WTC11 (cell line): ENCODE measurements at regions not wholly inside any gene's neighbourhood (a gene's known extent, or its start where the extent isn't known, plus 50 kb on each side); places are given as distances from the start of the nearest gene placed in this dataset.

Experiments used
- ATAC-seq: fragments of 200-7000 bp; cut with Tn5 transposase; 2 replicates; pipeline ENCODE4 v1.10.0; 2021; ENCODE audit warnings: mild to moderate bottlenecking, moderate library complexity
- CTCF ChIA-PET: fragments of 300-600 bp; sonication (Branson Sonifier 250); formaldehyde crosslinking; loops from one replicate; lab custom pipeline; 2021; ENCODE audit warnings: antibody characterized with exemption; lab: Charles Lee
- POLR2A ChIA-PET: fragments of 350-600 bp; sonication (Branson Sonifier 250); formaldehyde crosslinking; loops from one replicate; lab custom pipeline; 2021; ENCODE audit warnings: antibody characterized with exemption; lab: Charles Lee
- DNase-seq: peaks from one replicate; pipeline ENCODE4 v3.0.0; 2021; ENCODE audit warnings: low spot score
- H3K27ac Mint-ChIP-seq: 2 replicates; pipeline ENCODE4 v1.8.0; 2021; ENCODE audit warnings: mixed read lengths
- H3K27me3 Mint-ChIP-seq: 2 replicates; pipeline ENCODE4 v1.8.0; 2021; ENCODE audit warnings: low read depth, mild to moderate bottlenecking, moderate library complexity, mixed read lengths
- H3K36me3 Mint-ChIP-seq: 2 replicates; pipeline ENCODE4 v1.8.0; 2021; ENCODE audit warnings: mixed read lengths
- H3K4me1 Mint-ChIP-seq: 2 replicates; pipeline ENCODE4 v1.8.0; 2022; ENCODE audit warnings: mixed read lengths
- H3K4me3 Mint-ChIP-seq: 2 replicates; pipeline ENCODE4 v1.8.0; 2021; ENCODE audit warnings: mild to moderate bottlenecking, moderate library complexity, mixed read lengths
- H3K9me3 Mint-ChIP-seq: 2 replicates; pipeline ENCODE4 v1.8.0; 2021; ENCODE audit warnings: mixed read lengths
- CREB1 ChIP-seq: sonication (generic); formaldehyde crosslinking; IDR thresholded peaks from 2 replicates; pipeline ENCODE4 v1.8.0; 2023; ENCODE audit warnings: mild to moderate bottlenecking, missing genetic modification reagents
- EMX1 ChIP-seq: fragments of 250-450 bp; sonication (Bioruptor Pico); IDR thresholded peaks from 2 replicates; pipeline ENCODE4 v1.8.0; 2021; ENCODE audit warnings: mild to moderate bottlenecking
- FOXJ3 ChIP-seq: sonication (generic); formaldehyde crosslinking; IDR thresholded peaks from 2 replicates; pipeline ENCODE4 v1.9.0; 2021; ENCODE audit warnings: missing genetic modification reagents, mild to moderate bottlenecking, borderline replicate concordance
- GRHL2 ChIP-seq: fragments of 250-450 bp; sonication (Bioruptor Pico); IDR thresholded peaks from 2 replicates; pipeline ENCODE4 v1.8.0; 2022; ENCODE audit warnings: mild to moderate bottlenecking, moderate library complexity; ENCODE audit not compliant: insufficient replicate concordance, severe bottlenecking
- JAZF1 ChIP-seq: fragments of 250-450 bp; sonication (Bioruptor Pico); IDR thresholded peaks from 2 replicates; pipeline ENCODE4 v1.9.0; 2021; ENCODE audit warnings: moderate library complexity, mild to moderate bottlenecking, inconsistent platforms
- MXD4 ChIP-seq: fragments of 250-450 bp; sonication (Bioruptor Pico); IDR thresholded peaks from 2 replicates; pipeline ENCODE4 v1.8.0; 2021; ENCODE audit warnings: mild to moderate bottlenecking, moderate library complexity, borderline replicate concordance
- NFATC4 ChIP-seq: fragments of 250-450 bp; sonication (Bioruptor Pico); IDR thresholded peaks from 2 replicates; pipeline ENCODE4 v1.9.0; 2021; ENCODE audit warnings: mild to moderate bottlenecking
- NR2C2 ChIP-seq: sonication (generic); formaldehyde crosslinking; IDR thresholded peaks from 2 replicates; pipeline ENCODE4 v1.8.0; 2022; ENCODE audit warnings: mild to moderate bottlenecking, missing genetic modification reagents
- PREB ChIP-seq: sonication (generic); formaldehyde crosslinking; IDR thresholded peaks from 2 replicates; pipeline ENCODE4 v1.8.1; 2022; ENCODE audit warnings: mild to moderate bottlenecking, missing genetic modification reagents, moderate library complexity, borderline replicate concordance
- RELA ChIP-seq: sonication (generic); formaldehyde crosslinking; IDR thresholded peaks from 2 replicates; pipeline ENCODE4 v1.8.1; 2022; ENCODE audit warnings: missing genetic modification reagents, mild to moderate bottlenecking, borderline replicate concordance
- SMAD3 ChIP-seq: sonication (generic); formaldehyde crosslinking; IDR thresholded peaks from 2 replicates; pipeline ENCODE4 v1.8.0; 2022; ENCODE audit warnings: missing genetic modification reagents, mild to moderate bottlenecking, borderline replicate concordance
- SOX15 ChIP-seq: fragments of 250-450 bp; sonication (Bioruptor Pico); IDR thresholded peaks from 2 replicates; pipeline ENCODE4 v1.9.0; 2021; ENCODE audit warnings: mild to moderate bottlenecking
- SP1 ChIP-seq: sonication (generic); formaldehyde crosslinking; conservative IDR thresholded peaks from 2 replicates; pipeline ENCODE4 v1.8.1; 2022; ENCODE audit warnings: missing genetic modification reagents
- ZMAT4 ChIP-seq: fragments of 250-450 bp; sonication (Bioruptor Pico); IDR thresholded peaks from 2 replicates; pipeline ENCODE4 v1.9.0; 2021; ENCODE audit warnings: mild to moderate bottlenecking
- ZNF219 ChIP-seq: sonication (generic); formaldehyde crosslinking; IDR thresholded peaks from 2 replicates; pipeline ENCODE4 v1.8.0; 2023; ENCODE audit warnings: missing genetic modification reagents, mild to moderate bottlenecking, borderline replicate concordance
- ZNF416 ChIP-seq: fragments of 250-450 bp; sonication (Bioruptor Pico); IDR thresholded peaks from 2 replicates; pipeline ENCODE4 v1.9.0; 2021; ENCODE audit warnings: mild to moderate bottlenecking, inconsistent platforms
- ZNF423 ChIP-seq: fragments of 250-450 bp; sonication (Bioruptor Pico); IDR thresholded peaks from 2 replicates; pipeline ENCODE4 v2.1.2; 2022; ENCODE audit warnings: mild to moderate bottlenecking, moderate library complexity
- ZNF425 ChIP-seq: fragments of 250-450 bp; sonication (Bioruptor Pico); conservative IDR thresholded peaks from 2 replicates; pipeline ENCODE4 v1.9.0; 2021; ENCODE audit warnings: mild to moderate bottlenecking
- ZNF671 ChIP-seq: fragments of 250-450 bp; sonication (Bioruptor Pico); IDR thresholded peaks from 2 replicates; pipeline ENCODE4 v1.8.0; 2021; ENCODE audit warnings: mild to moderate bottlenecking
- TF ChIP-seq, protein P1 (sequence below): sonication (generic); formaldehyde crosslinking; conservative IDR thresholded peaks from 2 replicates; pipeline ENCODE4 v1.8.1; 2022; ENCODE audit warnings: mild to moderate bottlenecking, missing genetic modification reagents

- ChIA-PET CTCF (no interaction called here), POLR2A (no interaction called here)
- DNase-seq (no peak), ATAC-seq (no peak)
- H3K36me3 Mint-ChIP-seq, result peaks cover 5% of the 10 kb centered on the region; the same call in 1 of the 2 replicates
- H3K27ac Mint-ChIP-seq, result no peak overlapping the region
- no peaks in the 10 kb centered on the region; the same call in 1 of the 2 replicates for H3K27me3 Mint-ChIP-seq
- H3K4me1 Mint-ChIP-seq, result no peaks in the 10 kb centered on the region
- no peak overlapping the region for H3K4me3 Mint-ChIP-seq
- TF ChIP-seq SP1 (CRISPR knock-in tag), result no peak
- no peak for TF ChIP-seq ZMAT4
- H3K9me3 Mint-ChIP-seq, result peaks cover 12% of the 10 kb centered on the region
These were observed 144.5 kb upstream of the RUNX3 start for GRCh38 chr1:25074351-25075227.

DNA sequence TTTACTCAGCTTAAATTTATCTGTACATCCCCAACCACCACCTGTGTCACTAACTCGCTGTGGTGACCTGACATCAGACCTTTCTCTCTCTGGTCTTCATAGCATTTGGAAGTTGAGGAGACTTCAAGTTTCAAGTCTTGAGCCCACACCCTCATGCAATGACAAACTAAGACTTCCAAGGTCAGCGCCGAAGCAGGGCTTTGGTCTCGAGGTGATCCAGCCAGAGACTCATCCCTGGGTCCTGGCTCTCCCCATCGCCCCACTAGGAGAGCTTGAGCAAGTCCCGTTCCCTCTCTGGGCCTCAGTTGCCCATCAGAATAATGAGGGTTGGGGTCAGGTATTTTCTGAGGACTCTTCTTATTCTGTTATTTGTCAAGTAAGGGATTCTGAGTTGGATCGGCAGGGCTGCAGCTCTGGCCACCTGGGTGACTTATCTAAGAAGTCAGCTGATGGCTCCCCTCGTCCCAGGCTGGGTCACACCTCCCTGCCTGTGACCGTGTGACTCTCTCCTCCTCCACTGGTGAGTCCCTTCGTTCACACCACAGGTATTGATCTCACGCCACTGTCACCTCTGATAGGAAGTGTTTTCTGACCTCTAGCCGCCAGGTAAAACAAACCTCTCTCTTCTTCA is 143.7 kb upstream of the RUNX3 start:
- TF ChIP-seq NR2C2 (CRISPR knock-in tag), result no peak
- no peak for TF ChIP-seq ZNF671 (CRISPR knock-in tag)
- no peak for TF ChIP-seq EMX1 (CRISPR knock-in tag)
- TF ChIP-seq ZNF423 (CRISPR knock-in tag), result no peak
- no peak for TF ChIP-seq CREB1 (CRISPR knock-in tag)
- TF ChIP-seq, all 79 proteins: peak for 0
- DNase-seq, result no peak
- H3K9me3 Mint-ChIP-seq, result peaks cover 12% of the 10 kb centered on the region
- ChIA-PET POLR2A (no interaction called here), CTCF (no interaction called here)
- H3K27ac Mint-ChIP-seq, result no peak overlapping the region
- no peaks in the 10 kb centered on the region for H3K4me1 Mint-ChIP-seq
- H3K27me3 Mint-ChIP-seq, result no peaks in the 10 kb centered on the region; the same call in 1 of the 2 replicates
- H3K4me3 Mint-ChIP-seq, result no peak overlapping the region
- ATAC-seq, result no peak
- H3K36me3 Mint-ChIP-seq, result peaks cover 5% of the 10 kb centered on the region; the same call in 1 of the 2 replicates

DNA sequence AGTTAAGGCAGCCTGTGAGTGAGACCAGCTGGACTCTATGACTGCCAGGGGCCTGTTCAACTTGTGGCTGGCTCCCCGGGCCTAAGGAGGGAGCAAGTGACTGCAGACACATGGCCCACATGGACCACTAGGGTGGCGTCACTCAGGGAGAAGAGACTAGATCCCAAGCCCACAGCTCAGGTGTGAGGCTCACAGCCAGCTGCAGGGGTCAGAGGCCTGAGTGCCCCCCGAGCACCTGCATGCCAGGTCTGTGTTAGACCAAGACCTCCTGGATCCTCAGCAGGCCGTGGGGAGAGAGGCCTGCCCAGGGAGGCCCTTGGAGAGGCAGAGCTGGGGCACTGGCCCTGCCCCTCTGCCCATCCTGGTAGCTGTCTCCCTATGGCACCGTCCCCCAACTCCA is 142.4 kb upstream of the RUNX3 start:
- Mint-ChIP-seq H3K27ac (no peak overlapping the region), H3K27me3 (no peaks in the 10 kb centered on the region; the same call in 1 of the 2 replicates), H3K36me3 (peaks cover 4% of the 10 kb centered on the region; the same call in 1 of the 2 replicates), H3K4me3 (no peak overlapping the region), H3K4me1 (peaks cover 8% of the 10 kb centered on the region), H3K9me3 (peaks cover 11% of the 10 kb centered on the region)
- TF ChIP-seq GRHL2, result no peak
- no peak for TF ChIP-seq SMAD3
- TF ChIP-seq ZNF219 (CRISPR knock-in tag), result no peak
- TF ChIP-seq ZNF425 (CRISPR knock-in tag), result no peak
- TF ChIP-seq PREB (CRISPR knock-in tag), result no peak
- no peak for TF ChIP-seq NFATC4
- TF ChIP-seq RELA, result no peak
- TF ChIP-seq JAZF1 (CRISPR knock-in tag), result no peak
- no peak for TF ChIP-seq FOXJ3 (CRISPR knock-in tag)
- no peak for TF ChIP-seq SOX15 (CRISPR knock-in tag)
- no peak for TF ChIP-seq ZNF416 (CRISPR knock-in tag)
- no peak for TF ChIP-seq MXD4
- TF ChIP-seq, protein P1, sequence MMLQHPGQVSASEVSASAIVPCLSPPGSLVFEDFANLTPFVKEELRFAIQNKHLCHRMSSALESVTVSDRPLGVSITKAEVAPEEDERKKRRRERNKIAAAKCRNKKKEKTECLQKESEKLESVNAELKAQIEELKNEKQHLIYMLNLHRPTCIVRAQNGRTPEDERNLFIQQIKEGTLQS (CRISPR knock-in tag), result no peak
- ChIA-PET POLR2A (no interaction called here), CTCF (interaction anchor here (0.7 kb wide), 1 partner anchor 35 kb away, joined by 3 read pairs; no protein-coding TSS in a partner anchor)
- ATAC-seq (no peak), DNase-seq (no peak)
